ENCODE measurements at regions not wholly inside any gene's neighbourhood (a gene's known extent, or its start where the extent isn't known, plus 50 kb on each side); places are given as distances from the start of the nearest gene placed in this dataset.

DNA sequence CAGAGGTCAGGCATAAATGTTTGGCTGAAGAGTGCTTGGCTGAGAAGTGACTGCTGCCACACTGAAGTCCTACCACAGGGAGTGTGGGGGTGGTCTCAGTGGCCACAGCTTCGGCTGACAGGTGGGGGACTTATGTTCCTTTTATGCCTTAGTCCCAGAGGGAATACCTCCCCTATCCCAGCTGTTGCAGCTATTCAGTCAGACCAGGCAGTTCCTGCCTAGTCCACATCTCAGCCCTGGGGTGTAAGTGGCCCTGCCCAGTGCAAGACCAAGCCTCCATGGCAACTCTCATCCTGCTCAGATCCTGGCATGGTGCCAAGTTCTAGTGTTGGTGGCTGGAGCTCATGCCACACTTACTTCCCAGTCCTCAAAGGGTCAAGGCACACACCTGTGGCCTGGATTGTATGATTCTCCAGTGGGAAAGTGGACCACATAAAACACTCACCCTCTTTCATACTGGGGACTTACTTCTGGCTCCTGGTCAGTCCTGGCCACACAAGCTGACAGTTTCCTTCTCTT is 161.3 kb upstream of the CAND1 start:
- TF ChIP-seq, protein P1, sequence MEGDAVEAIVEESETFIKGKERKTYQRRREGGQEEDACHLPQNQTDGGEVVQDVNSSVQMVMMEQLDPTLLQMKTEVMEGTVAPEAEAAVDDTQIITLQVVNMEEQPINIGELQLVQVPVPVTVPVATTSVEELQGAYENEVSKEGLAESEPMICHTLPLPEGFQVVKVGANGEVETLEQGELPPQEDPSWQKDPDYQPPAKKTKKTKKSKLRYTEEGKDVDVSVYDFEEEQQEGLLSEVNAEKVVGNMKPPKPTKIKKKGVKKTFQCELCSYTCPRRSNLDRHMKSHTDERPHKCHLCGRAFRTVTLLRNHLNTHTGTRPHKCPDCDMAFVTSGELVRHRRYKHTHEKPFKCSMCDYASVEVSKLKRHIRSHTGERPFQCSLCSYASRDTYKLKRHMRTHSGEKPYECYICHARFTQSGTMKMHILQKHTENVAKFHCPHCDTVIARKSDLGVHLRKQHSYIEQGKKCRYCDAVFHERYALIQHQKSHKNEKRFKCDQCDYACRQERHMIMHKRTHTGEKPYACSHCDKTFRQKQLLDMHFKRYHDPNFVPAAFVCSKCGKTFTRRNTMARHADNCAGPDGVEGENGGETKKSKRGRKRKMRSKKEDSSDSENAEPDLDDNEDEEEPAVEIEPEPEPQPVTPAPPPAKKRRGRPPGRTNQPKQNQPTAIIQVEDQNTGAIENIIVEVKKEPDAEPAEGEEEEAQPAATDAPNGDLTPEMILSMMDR (optimal IDR thresholded peaks at IDR 0.05 in 1 of 3, IDR thresholded peaks at IDR 0.05 in 1 of 3, conservative IDR thresholded peaks at IDR 0.05 in 1 of 3; ENCODE audit: extremely low read depth in 1 of 3, insufficient read depth in 2 of 3, low read length in 3 of 3): no peak
- no peak for TF ChIP-seq EZH2 (IDR thresholded peaks at IDR 0.05; ENCODE audit: low read length)

Data from keratinocyte (primary cell).